Brain microvascular endothelial cell (primary cell): ENCODE measurements at regions not wholly inside any gene's neighbourhood (a gene's known extent, or its start where the extent isn't known, plus 50 kb on each side); places are given as distances from the start of the nearest gene placed in this dataset.
A peak's percentile ranks its signal among the peaks of the same experiment; 100 is the strongest.
"Not testable (repeated sequence)": the region's sequence is repeated elsewhere in the genome, so short reads cannot be mapped to it uniquely, and the experiment has no call there.

Experiments
- DNase-seq: peaks from one replicate; pipeline ENCODE4 v3.0.0-alpha.2; 2020
- H3K27ac ChIP-seq: fragments of 250-450 bp; sonication (Bioruptor Pico); 2 replicates; pipeline ENCODE4 v1.5.1; 2020; ENCODE audit warnings: mild to moderate bottlenecking, moderate library complexity
- H3K27me3 ChIP-seq: fragments of 250-450 bp; sonication (Bioruptor Pico); replicated peaks from 2 replicates; pipeline ENCODE4 v1.5.1; 2020; ENCODE audit warnings: mild to moderate bottlenecking
- H3K36me3 ChIP-seq: fragments of 250-450 bp; sonication (Bioruptor Pico); replicated peaks from 2 replicates; pipeline ENCODE4 v1.5.1; 2020; ENCODE audit warnings: mild to moderate bottlenecking
- H3K4me3 ChIP-seq: 2 replicates; pipeline ENCODE4 v1.5.1; 2011; ENCODE audit warnings: low read depth, mild to moderate bottlenecking, control low read depth, low read length, moderate library complexity
- CTCF ChIP-seq: IDR thresholded peaks from 2 replicates; pipeline ENCODE4 v1.5.1; 2011; ENCODE audit warnings: low read depth, mild to moderate bottlenecking, moderate library complexity, low read length, control low read depth, inconsistent platforms; ENCODE audit errors: missing control alignments
- in situ Hi-C: cut with HindIII; loops from 2 replicates; pipeline ENCODE4 v1.10.0; 2017; ENCODE audit warnings: low sequenced_read_pairs, low pct_ligation_motif_present

- no peaks in the 10 kb centered on the region for H3K36me3 ChIP-seq
- H3K27ac ChIP-seq, result no peak overlapping the region
- TF ChIP-seq CTCF, result no peak
- no peaks in the 10 kb centered on the region for H3K27me3 ChIP-seq
- H3K4me3 ChIP-seq, result no peak overlapping the region
- in situ Hi-C loops, result loop anchor here (25.0 kb wide), 1 partner anchor 287 kb away; no protein-coding TSS in a partner anchor
- DNase-seq, result peak; percentile 33
Measured at GRCh38 chr11:69899957-69900821, 81.0 kb upstream of the FGF3 start.

- not testable (repeated sequence) for H3K36me3 ChIP-seq, H3K27me3 ChIP-seq, DNase-seq, H3K4me3 ChIP-seq, H3K27ac ChIP-seq
- in situ Hi-C loops, result loop anchor here (25.0 kb wide), 1 partner anchor 286 kb away; no protein-coding TSS in a partner anchor
Measured at GRCh38 chr11:69900822-69901302, 81.6 kb upstream of the FGF3 start.

GRCh38 chr11:69902337-69902736, 83.1 kb upstream of the FGF3 start:
- no peaks in the 10 kb centered on the region for H3K27me3 ChIP-seq
- DNase-seq, result no peak
- H3K27ac ChIP-seq, result no peak overlapping the region
- no peak overlapping the region for H3K4me3 ChIP-seq
- no peak for TF ChIP-seq CTCF
- H3K36me3 ChIP-seq, result no peaks in the 10 kb centered on the region
- in situ Hi-C loops, result loop anchor here (25.0 kb wide), 1 partner anchor 285 kb away; no protein-coding TSS in a partner anchor

GRCh38 chr11:69903211-69903610, 84.0 kb upstream of the FGF3 start:
- Histone ChIP-seq H3K36me3 (no peaks in the 10 kb centered on the region), H3K27ac (no peak overlapping the region), H3K4me3 (no peak overlapping the region), H3K27me3 (no peaks in the 10 kb centered on the region)
- no peak for TF ChIP-seq CTCF
- in situ Hi-C loops, result loop anchor here (25.0 kb wide), 1 partner anchor 284 kb away; no protein-coding TSS in a partner anchor
- no peak for DNase-seq

- no peak for TF ChIP-seq CTCF
- Histone ChIP-seq H3K27ac (no peak overlapping the region), H3K27me3 (peaks cover 8% of the 10 kb centered on the region), H3K36me3 (no peaks in the 10 kb centered on the region), H3K4me3 (no peak overlapping the region)
- in situ Hi-C loops, result loop anchor here (25.0 kb wide), 1 partner anchor 283 kb away; no protein-coding TSS in a partner anchor
- DNase-seq, result no peak
Measured at GRCh38 chr11:69904161-69904973, 85.2 kb upstream of the FGF3 start.
